Caco-2 (cell line): ENCODE measurements at regions not wholly inside any gene's neighbourhood (a gene's known extent, or its start where the extent isn't known, plus 50 kb on each side); places are given as distances from the start of the nearest gene placed in this dataset.

Experiments used
- BruUV-seq: library from RNA; stranded (reverse); fragments of 400-500 nt; replicated peaks from 2 replicates; lab custom pipeline; 2021; lab: Mats Ljungman, UMichigan
- CTCF ChIA-PET: fragments of 300-600 bp; sonication (Branson Sonifier 250); formaldehyde crosslinking; loops from one replicate; lab custom pipeline; 2022; ENCODE audit warnings: antibody characterized with exemption; lab: Charles Lee
- POLR2A ChIA-PET: fragments of 300-600 bp; sonication (Branson Sonifier 250); formaldehyde crosslinking; loops from one replicate; lab custom pipeline; 2022; ENCODE audit warnings: antibody characterized with exemption; lab: Charles Lee
- DNase-seq, 2 experiments: peaks; one replicate each; pipeline versions ENCODE4 v3.0.0 to v3.0.0-alpha.2; 2020 to 2022
- H3K27me3 ChIP-seq: replicated peaks from 2 replicates; pipeline ENCODE4 v1.6.0; 2011; ENCODE audit warnings: low read length; ENCODE audit not compliant: control insufficient read depth, insufficient read depth
- H3K36me3 ChIP-seq: 2 replicates; pipeline ENCODE4 v1.5.1; 2011; ENCODE audit warnings: low read length; ENCODE audit not compliant: control insufficient read depth, insufficient read depth
- H3K4me1 ChIP-seq: fragments of 250-450 bp; sonication (Bioruptor Pico); 2 replicates; pipeline ENCODE4 v1.5.1; 2020; ENCODE audit warnings: mild to moderate bottlenecking
- H3K4me3 ChIP-seq: 2 replicates; pipeline ENCODE4 v1.5.1; 2011; ENCODE audit warnings: low read depth, mild to moderate bottlenecking, control low read depth, low read length
- H3K9me3 ChIP-seq: fragments of 250-450 bp; sonication (Bioruptor Pico); 2 replicates; pipeline ENCODE4 v1.5.1; 2020; ENCODE audit warnings: mild to moderate bottlenecking, moderate library complexity
- H3K27ac Mint-ChIP-seq: one replicate; pipeline ENCODE4 v1.8.0; 2022; ENCODE audit warnings: mixed read lengths; ENCODE audit not compliant: unreplicated experiment
- H3K27me3 Mint-ChIP-seq: one replicate; pipeline ENCODE4 v1.8.0; 2022; ENCODE audit warnings: mixed read lengths; ENCODE audit not compliant: insufficient read depth, unreplicated experiment
- H3K36me3 Mint-ChIP-seq: one replicate; pipeline ENCODE4 v1.8.0; 2022; ENCODE audit warnings: mild to moderate bottlenecking, mixed read lengths; ENCODE audit not compliant: insufficient read depth, unreplicated experiment
- H3K4me1 Mint-ChIP-seq: one replicate; pipeline ENCODE4 v1.8.0; 2022; ENCODE audit warnings: low read depth, mixed read lengths; ENCODE audit not compliant: unreplicated experiment
- H3K4me3 Mint-ChIP-seq: one replicate; pipeline ENCODE4 v1.8.0; 2022; ENCODE audit warnings: mild to moderate bottlenecking, moderate library complexity, mixed read lengths; ENCODE audit not compliant: unreplicated experiment
- H3K9me3 Mint-ChIP-seq: one replicate; pipeline ENCODE4 v1.8.0; 2022; ENCODE audit warnings: mixed read lengths; ENCODE audit not compliant: unreplicated experiment
- intact Hi-C: fragments of 100-400 bp; cut with micrococcal nuclease; formaldehyde crosslinking; loops from one replicate; pipeline ENCODE4 v1.10.0; 2022; ENCODE audit not compliant: unreplicated experiment
- TF ChIP-seq, protein P1 (sequence below), 2 experiments: fragments of 200-600 bp in 1 of 2; IDR thresholded peaks; 1 replicate in 1 of 2; 2 replicates in 1 of 2; pipeline versions ENCODE4 v1.5.1 to v1.8.0; 2011 to 2022; ENCODE audit warnings: antibody characterized with exemption in 1 of 2, control low read depth in 1 of 2, inconsistent platforms in 1 of 2, low read depth in 1 of 2, low read length in 1 of 2, mild to moderate bottlenecking in 1 of 2, moderate library complexity in 1 of 2; ENCODE audit not compliant: insufficient read depth in 1 of 2, severe bottlenecking in 1 of 2, unreplicated experiment in 1 of 2

GRCh38 chr6:153956808-153957207, 82.2 kb upstream of the OPRM1 start:
- intact Hi-C loops, result no loop called here
- no peaks in the 10 kb centered on the region for H3K36me3 ChIP-seq
- TF ChIP-seq, protein P1, sequence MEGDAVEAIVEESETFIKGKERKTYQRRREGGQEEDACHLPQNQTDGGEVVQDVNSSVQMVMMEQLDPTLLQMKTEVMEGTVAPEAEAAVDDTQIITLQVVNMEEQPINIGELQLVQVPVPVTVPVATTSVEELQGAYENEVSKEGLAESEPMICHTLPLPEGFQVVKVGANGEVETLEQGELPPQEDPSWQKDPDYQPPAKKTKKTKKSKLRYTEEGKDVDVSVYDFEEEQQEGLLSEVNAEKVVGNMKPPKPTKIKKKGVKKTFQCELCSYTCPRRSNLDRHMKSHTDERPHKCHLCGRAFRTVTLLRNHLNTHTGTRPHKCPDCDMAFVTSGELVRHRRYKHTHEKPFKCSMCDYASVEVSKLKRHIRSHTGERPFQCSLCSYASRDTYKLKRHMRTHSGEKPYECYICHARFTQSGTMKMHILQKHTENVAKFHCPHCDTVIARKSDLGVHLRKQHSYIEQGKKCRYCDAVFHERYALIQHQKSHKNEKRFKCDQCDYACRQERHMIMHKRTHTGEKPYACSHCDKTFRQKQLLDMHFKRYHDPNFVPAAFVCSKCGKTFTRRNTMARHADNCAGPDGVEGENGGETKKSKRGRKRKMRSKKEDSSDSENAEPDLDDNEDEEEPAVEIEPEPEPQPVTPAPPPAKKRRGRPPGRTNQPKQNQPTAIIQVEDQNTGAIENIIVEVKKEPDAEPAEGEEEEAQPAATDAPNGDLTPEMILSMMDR (IDR thresholded peaks at IDR 0.05; ENCODE audit: insufficient read depth in 1 of 2, low read depth in 1 of 2, low read length in 1 of 2, severe bottlenecking in 1 of 2, unreplicated experiment in 1 of 2), result no peak
- H3K4me1 ChIP-seq, result no peaks in the 10 kb centered on the region
- H3K9me3 ChIP-seq, result no peaks in the 10 kb centered on the region
- H3K27me3 ChIP-seq, result no peaks in the 10 kb centered on the region
- Mint-ChIP-seq H3K27ac (no peak overlapping the region), H3K27me3 (peaks cover 3% of the 10 kb centered on the region), H3K4me1 (peaks cover 6% of the 10 kb centered on the region), H3K4me3 (no peak overlapping the region), H3K9me3 (no peaks in the 10 kb centered on the region), H3K36me3 (no peaks in the 10 kb centered on the region)
- DNase-seq, result no peak
- H3K4me3 ChIP-seq, result no peak overlapping the region
- ChIA-PET POLR2A (no interaction called here), CTCF (no interaction called here)
- no TSS peak for BruUV-seq

- no peaks in the 10 kb centered on the region for H3K9me3 ChIP-seq
- Mint-ChIP-seq H3K9me3 (no peaks in the 10 kb centered on the region), H3K4me1 (no peaks in the 10 kb centered on the region), H3K36me3 (no peaks in the 10 kb centered on the region), H3K4me3 (no peak overlapping the region), H3K27ac (no peak overlapping the region), H3K27me3 (peaks cover 6% of the 10 kb centered on the region)
- BruUV-seq, result no TSS peak
- H3K27me3 ChIP-seq, result no peaks in the 10 kb centered on the region
- TF ChIP-seq, protein P1 (IDR thresholded peaks at IDR 0.05; ENCODE audit: insufficient read depth in 1 of 2, low read depth in 1 of 2, low read length in 1 of 2, severe bottlenecking in 1 of 2, unreplicated experiment in 1 of 2), result no peak
- CTCF ChIA-PET, result no interaction called here
- POLR2A ChIA-PET, result no interaction called here
- DNase-seq, result no peak
- intact Hi-C loops, result loop anchor here (5.0 to 10.0 kb wide), 3 partner anchors 147 to 287 kb away; no protein-coding TSS in a partner anchor
- 0 out of 2 replicates have a peak, but pooled peaks cover 2% of the 10 kb centered on the region for H3K4me1 ChIP-seq
- H3K36me3 ChIP-seq, result no peaks in the 10 kb centered on the region; the same call in 1 of the 2 replicates
- no peak overlapping the region for H3K4me3 ChIP-seq
Observed at GRCh38 chr6:153949616-153950015, 89.4 kb upstream of the OPRM1 start.

- intact Hi-C loops, result loop anchor here (1.0 to 10.0 kb wide), 4 partner anchors 146 to 717 kb away; no protein-coding TSS in a partner anchor
- H3K4me1 ChIP-seq, result peaks cover 16% of the 10 kb centered on the region; the same call in 1 of the 2 replicates
- ChIA-PET CTCF (no interaction called here), POLR2A (no interaction called here)
- Mint-ChIP-seq H3K9me3 (no peaks in the 10 kb centered on the region), H3K27ac (no peak overlapping the region), H3K27me3 (peaks cover 3% of the 10 kb centered on the region), H3K4me1 (no peaks in the 10 kb centered on the region), H3K36me3 (no peaks in the 10 kb centered on the region), H3K4me3 (no peak overlapping the region)
- no peaks in the 10 kb centered on the region for H3K27me3 ChIP-seq
- H3K36me3 ChIP-seq, result no peaks in the 10 kb centered on the region; the same call in 1 of the 2 replicates
- TF ChIP-seq, protein P1 (IDR thresholded peaks at IDR 0.05; ENCODE audit: insufficient read depth in 1 of 2, low read depth in 1 of 2, low read length in 1 of 2, severe bottlenecking in 1 of 2, unreplicated experiment in 1 of 2), result peak; percentile 90 to 92
- peak in 1 of 2 experiments; percentile 55 for DNase-seq
- H3K4me3 ChIP-seq, result no peak overlapping the region
- H3K9me3 ChIP-seq, result no peaks in the 10 kb centered on the region
- no TSS peak for BruUV-seq
Observed at GRCh38 chr6:153947808-153948447, 91.1 kb upstream of the OPRM1 start.
